G401.6 (cell line): ENCODE measurements at regions not wholly inside any gene's neighbourhood (a gene's known extent, or its start where the extent isn't known, plus 50 kb on each side); places are given as distances from the start of the nearest gene placed in this dataset.

Experiments
- FAIRE-seq: peaks from 2 replicates; lab custom pipeline; 2012; peaks lifted over from hg19 to GRCh38; lab: Jason Lieb, UNC

GRCh38 chr12:38961012-38961411, 55.6 kb upstream of the CPNE8 start:
- FAIRE-seq, result no peak

- FAIRE-seq, result no peak
Observed at GRCh38 chr12:38956337-38956736, 50.9 kb upstream of the CPNE8 start.
